ENCODE measurements at regions not wholly inside any gene's neighbourhood (a gene's known extent, or its start where the extent isn't known, plus 50 kb on each side); places are given as distances from the start of the nearest gene placed in this dataset.

DNA sequence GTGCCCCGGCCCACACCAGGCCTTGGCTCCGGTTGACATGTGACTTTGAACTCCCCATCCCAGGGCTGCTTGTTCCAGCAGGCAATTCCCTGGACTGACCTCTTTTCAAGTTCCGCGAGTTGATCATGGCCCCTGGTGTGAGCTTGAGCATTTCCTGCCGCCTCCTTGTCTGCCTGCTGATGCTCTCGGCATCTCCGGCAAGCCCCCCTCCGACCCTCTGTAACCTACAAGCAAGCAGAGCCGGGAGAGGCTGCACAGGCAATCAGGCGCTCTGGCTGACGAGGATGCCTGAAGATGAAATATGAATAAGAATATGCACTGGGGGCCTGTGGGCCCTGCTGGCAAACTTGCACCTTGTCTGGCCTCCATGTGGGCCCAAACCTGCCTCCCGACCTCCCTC is 304.9 kb upstream of the MKI67 start:
- DNase-seq: no peak

DNA sequence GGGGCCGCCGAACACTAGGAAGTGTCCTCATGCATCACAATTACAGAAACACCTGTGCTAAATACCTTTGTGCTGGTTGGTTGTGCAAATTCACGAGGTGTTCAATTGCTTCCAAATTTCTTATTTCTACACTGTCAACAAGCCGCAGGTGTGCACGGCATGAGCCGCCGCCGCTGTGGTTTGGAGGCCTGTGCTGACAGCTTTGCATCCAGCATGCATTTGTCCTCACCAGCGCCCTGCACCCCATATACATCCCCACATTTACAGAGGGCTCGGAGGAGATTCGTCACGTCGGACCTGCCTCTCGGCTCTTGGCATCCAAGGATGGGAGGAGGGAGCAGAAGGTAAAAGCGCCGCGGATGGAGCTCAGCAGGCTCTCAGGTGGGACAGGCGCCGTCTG is 305.3 kb upstream of the MKI67 start:
- no peak for DNase-seq

DNA sequence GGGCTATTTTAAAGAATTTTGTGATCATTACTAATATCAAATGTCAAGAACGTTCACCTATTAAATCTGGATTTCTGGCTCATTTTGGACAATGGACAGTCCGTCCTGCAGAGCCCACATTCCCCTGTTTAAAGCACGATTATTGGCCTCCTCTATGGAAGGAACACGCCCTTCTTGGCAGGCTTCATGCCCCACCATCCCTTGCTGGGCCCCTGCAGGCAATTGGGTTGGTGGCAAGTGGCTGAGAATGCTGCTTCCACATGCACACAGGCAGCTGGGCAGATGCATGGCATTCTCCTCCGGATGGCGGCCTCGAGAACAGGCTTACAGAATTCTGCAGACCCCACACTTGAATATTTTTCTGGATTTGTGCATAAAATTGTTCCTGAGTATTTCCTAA is 305.8 kb upstream of the MKI67 start:
- no peak for DNase-seq

DNA sequence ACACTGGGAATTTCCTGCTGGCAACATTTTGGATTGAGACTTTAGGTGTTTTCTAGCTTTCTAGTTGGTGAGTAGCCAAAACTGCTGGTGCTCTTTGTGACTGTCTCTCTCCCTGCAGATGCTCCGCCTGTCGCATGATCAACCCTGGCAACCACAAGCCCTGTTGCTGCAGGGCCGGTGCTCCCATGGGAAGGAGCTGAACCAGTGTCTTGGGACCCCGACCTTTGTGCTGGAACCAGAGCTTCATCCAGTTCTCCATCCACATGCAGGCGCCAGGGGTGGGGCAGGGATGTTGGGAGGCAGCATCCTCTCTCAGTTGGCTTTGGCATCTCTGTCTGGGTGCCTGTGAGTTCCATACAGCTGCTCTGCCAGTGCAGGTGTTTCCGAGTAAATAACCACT is 306.2 kb upstream of the MKI67 start:
- DNase-seq: no peak

DNA sequence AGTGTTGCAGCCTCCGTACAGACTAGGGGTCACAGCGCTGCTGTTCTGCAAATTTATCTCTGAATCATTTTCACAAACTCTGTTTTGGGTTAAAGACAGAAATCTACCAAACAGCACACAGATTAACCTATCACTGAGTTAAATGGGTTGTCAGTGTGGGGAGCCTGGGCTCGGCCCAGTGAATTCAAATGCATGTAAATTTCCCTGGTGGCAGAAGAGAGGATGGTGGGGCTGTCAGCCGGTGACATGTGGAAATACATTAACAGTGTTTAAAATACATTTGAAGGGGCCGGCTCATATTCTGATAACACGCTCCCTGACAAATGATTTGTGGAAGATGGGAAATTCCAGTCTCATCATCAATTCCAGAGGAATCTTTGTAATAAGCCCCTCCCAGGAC is 309.6 kb upstream of the MKI67 start:
- no peak for DNase-seq

DNA sequence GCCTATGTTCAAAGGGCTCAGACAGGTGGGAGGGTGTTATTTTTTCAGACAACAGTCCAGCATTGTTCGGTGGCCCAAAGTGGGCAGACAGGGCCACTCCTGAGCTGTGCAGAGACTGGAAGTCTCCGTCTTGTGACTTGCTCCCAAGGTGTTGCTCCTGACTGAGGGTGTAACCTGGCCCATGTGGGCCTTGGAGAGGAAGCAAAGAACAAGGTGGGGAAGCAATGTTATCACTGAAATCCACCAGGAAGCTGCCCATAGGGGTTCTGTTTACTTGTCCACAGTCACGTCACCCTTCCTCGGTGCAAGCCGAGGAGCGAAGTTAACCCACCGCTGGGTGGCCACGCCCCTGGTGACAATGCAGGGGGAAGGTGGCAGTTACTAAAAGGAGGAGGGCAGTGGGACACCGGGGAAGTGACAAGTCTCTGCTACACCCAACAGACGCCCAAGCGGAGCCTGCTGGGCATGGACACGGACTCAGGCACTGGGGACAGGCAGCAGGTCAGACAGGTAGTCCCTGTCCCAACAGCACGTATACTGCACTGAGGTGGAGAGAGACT is 311.6 kb upstream of the MKI67 start:
- no peak for DNase-seq

DNA sequence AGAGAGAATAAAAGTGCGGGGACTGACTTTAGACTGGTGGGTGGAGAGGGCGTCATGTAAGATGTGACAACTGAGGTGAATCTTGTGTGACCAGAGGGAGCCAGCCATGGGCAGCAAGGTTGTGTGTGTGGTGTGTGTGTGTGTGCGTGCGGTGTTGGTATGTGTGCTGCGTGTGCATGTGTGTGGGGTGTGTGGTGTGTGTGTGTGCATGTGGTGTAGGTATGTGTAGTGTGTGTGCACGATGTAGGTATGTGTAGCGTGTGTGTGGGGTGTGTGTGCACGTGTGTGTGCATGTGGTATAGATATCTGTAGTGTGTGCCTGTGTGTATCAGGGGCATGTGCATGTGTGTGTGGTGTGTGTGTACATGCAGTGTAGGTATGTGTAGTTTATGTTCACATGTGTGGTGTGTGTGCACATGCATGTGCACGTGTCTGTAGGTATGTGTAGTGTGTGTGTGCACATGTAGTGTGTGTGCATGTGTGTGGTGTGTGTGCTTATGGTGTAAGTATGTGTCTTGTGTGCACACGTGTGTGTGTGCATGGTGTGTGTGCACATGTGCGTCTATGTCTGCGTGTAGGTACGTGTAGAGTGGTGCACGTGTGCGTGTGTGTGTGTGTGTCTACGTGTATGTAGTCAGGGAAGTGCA is 312.3 kb upstream of the MKI67 start:
- DNase-seq: no peak

DNA sequence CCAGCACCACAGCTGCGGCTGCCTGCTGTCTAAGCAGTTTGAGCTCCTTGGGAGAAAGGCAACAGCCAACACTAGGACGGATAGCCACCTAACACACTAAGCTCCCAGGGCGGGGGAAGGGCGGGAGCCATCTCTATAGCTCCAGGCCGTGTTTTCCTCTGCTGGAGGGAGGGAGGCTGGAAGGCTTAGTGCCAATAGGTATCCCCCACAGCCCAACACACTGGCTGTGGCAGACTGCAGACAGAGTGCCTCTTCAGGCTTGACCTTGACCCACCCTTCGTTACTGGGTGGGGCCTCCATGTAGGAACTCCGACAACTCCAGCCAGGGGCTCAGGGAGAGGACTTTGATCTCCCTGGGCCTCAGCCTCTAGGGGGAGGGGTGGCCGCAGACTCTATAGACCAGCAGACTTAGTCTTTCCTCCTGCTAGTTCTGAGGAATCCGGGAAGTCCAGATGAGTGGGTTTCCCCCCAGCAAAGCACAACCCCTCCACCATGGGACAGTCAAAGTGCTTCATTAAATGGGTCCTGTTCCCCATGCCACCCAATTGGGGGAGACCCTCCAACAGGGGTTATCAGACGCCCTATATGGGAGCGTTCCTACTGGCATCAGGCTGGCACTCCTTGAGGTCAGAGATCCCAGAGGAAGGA is 314.4 kb upstream of the MKI67 start:
- no peak for DNase-seq

DNA sequence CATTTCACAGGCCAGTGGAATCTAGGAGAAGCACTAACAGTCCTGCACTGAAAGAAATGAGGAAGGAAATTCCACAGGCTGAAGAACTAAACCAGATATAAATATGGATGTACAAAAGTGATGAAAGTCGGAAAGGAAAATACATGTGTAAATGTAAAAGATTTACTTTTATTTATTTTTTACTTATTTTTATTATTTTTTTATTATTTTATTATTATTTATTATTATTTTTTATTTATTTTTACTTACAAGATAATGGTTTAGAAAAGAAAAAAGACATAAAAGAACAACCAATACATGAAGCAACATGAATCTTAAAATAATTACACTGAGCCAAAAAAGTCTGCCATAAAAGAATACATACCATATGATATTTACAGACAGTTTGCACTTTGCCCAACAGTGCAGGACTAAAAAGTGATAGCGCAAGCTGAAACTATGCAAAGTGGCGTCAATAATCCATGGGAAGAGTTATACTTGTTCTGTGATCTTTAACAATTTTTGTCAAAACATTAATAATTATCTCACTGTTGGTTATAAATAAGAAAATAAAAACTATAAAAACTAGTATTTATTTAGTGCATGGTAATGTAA is 317.8 kb upstream of the MKI67 start:
- DNase-seq: no peak

DNA sequence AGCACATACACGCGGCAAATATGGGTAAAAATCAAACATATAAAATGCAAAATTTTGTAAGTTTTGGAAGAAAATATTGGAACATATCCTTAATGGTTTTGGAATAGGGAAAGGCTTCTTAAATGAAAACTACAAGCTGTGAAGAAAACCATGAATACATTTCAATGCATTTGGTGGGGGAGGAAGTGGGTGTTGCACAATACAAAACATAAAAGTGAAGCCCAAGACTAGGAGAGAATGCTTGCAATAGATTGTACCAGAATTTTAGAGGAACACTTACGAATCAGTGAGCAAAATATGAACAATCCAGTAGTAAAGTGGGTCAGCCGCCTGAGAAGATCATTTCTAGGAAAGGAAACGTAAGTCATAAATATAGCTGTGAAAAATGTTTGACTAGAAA is 322.6 kb upstream of the MKI67 start:
- DNase-seq: no peak

DNA sequence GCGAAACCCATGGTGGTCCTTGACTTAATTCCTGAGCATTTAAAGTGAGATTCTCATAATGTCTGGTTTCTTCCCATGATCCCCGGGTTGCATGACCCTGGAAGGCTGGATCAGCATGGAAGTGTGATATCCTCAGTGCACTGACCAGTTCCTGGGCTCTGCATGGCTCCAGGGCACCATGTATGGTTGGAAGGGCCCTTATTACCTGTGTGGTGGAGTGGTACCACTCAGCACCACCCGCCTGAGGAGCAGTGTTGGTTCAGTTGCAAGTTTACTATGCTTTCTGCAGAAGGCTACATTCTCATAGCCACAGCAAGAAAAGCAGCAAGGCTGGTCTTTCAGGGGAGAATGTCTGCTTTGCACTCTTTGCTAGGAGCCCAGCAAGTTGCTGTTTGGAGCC is 325.7 kb upstream of the MKI67 start:
- no peak for DNase-seq

DNA sequence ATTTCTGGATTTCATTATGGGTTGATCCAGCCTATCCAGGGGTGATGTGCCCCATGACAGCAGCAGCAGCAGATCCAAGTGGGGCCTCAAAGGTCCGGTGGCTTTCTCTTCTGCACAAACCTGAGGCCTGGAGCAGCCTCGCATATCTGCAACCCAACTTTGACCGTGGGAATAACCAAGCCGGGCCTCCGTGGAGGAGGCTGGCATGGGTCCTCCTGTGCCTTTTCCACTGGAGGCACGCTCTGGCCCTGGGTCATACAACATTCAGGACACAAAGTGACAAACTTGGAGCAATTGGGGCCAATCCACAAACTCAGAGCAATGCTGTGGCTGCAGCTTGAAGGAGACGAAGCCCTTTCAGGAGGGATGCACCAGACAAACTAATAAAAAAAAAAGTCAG is 330.0 kb upstream of the MKI67 start:
- DNase-seq: no peak

DNA sequence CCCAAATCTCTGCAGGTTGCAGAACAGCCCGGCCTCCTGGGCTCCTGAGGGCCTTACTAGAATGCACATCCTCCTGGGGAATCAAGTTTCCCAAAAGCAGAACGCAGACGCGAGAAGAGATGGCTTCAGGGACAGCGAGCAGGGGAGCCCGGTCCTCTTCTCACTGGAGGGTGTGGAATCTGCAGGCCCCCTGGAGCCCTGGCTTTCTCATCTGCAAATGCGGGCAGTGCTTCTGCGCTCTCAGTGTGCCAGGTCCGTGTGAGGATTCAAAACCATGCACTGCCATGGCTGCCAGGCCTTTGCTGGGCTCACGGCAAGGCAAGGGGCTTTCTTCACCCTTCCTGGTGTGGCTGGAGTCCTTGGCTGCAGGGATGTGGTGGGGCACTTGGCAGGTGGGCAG is 330.9 kb upstream of the MKI67 start:
- no peak for DNase-seq

DNA sequence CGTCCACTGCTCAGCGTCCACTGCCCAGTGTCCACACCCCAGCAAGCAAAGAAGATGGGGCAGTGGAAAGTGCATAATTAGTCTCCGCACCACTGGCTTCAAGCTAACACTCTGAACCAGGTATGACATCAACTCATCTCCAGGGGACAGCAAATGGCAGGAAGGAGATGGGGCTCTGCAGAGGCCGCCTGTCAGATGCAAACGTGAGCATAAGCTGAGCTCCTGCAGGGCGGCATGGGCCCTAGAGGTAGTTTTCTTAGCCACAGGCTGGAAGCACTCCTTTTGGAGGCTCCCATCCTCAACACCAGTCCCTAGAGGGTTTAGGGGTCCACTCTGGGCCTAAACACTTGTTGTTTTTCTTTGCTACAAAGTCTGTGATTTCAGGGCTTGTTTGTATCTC is 335.8 kb upstream of the MKI67 start:
- DNase-seq: no peak

DNA sequence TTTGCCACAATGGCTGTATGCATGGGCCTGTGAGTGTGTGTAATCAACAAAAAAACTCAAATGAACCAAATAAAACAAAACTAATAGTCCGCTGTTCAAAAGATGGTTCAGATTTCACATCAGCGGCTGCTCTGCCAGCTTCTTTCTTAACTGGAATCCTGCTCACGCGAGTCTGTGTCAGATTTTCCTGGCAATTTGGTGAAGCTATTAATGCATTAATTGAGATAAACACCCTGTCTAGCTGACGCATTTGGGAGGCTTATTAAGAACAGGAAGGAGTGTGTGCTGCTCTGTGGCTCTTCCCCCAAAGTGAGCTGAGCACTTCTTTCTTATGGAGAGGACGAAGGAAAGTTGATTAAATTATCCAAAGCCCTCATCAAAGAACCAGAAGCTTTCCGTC is 336.6 kb upstream of the MKI67 start:
- DNase-seq: no peak

DNA sequence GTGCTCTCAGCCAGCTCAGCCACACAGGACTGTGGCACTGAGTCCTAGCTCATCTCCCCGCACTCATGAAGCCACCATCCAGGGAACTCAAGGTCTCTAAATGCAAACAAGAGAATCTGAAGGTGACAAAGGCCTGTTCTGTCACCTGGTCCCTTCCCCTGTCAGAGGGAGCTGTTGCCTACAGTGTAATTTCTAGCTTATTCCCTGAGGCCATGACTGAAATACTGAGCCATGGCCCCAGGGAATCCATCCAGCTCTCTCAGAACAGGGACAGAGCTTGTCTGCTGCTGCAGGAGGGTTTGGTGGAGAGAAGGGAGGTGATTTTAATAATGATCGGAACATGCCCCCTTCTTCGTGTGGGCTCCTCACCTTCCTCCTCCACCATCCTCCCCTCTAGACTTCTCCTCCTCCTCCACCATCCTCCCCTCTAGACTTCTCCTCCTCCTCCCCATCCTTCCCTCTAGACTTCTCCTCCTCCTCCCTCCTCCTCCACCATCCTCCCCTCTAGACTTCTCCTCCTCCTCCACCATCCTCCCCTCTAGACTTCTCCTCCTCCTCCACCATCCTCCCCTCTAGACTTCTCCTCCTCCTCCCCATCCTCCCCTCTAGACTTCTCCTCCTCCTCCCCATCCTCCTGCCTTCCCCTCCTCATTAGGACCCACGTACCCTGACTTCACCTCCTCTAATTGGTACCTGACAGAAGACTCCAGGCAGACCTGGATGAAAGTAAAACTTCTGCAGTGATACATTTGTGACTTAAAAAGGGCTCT is 338.0 kb upstream of the MKI67 start:
- DNase-seq: no peak

DNA sequence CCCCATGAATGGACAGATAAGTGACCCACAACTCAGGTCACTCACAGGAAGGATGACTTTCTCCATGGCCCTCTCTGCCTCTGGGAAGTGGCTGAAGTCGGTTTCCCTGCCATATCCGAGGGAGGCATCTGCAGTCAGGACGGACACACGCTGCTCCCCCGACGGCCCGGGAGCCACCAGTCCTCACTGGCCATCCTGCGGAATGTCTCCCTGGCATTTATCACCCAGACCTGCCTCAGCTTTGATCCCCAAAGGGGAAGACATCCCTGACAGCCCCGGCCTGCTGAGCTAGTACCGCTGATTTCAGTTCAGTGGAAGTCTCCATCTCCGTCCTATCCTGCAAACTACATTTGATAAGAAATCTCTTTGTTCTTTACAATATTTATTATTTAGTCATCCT is 339.5 kb upstream of the MKI67 start:
- no peak for DNase-seq

DNA sequence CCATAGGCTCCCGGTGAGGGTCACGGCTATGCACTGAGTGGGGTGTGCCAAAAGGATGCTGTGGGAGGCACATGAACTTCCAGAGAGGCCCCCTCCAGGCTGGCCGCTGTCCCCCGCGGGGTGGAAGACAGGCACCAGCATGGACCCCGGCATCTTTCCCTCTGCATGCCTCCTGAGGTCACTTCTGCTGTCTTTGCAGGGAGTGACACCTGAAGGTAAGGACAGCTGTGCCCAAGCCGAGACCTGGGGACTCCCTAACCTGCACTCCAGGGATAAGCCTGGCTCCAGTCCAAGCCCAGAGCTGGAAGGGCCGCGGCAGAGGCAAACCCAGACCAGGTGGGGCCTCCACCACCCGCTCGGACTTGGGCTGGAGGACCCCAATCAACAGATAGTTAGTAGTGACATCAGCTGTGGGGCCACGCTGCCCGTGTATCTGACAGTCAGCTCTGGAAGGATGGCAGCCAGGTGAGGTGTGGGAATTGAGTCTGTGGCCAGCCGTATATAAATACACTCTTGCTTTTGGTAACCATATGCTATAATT is 340.7 kb upstream of the MKI67 start:
- no peak for DNase-seq

DNA sequence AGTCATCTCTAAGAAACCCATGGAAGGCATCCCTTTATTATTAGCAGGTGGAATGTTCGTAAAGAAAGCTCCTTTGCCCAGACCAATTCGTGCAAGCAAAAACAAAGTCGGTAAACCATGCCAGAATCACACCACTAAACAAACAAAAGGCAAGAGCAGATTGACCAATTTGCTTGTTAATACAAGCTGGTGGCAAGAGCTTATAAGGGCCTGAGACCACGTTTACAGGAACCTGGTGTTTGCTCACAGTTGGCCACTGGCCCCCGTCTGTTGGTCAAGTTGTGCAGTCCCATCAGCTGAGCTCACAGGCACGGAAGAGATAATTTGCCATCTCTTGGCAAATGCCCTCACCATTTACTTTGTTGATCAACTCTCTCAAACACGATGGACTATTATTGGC is 342.2 kb upstream of the MKI67 start:
- peak; percentile 45 for DNase-seq

DNA sequence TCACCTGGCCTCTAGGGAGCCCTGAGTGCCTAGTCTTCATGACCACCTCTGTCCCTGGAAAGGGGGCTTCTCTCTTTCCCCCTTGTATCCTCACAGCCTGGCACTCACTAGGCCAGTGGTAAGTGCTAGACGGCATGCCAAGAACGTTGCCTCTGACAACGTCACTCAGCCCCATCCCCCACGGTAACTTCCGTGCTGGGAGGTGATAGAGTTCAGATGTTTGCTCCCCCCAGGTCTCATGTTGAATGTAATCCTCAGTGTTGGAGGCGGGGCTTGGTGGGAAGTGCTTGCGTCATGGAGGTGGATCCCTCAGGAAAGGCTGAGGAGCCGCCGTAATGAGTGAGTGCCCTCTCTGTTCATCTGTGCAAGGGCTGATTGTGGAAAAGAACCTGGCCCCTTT is 343.3 kb upstream of the MKI67 start:
- no peak for DNase-seq

DNA sequence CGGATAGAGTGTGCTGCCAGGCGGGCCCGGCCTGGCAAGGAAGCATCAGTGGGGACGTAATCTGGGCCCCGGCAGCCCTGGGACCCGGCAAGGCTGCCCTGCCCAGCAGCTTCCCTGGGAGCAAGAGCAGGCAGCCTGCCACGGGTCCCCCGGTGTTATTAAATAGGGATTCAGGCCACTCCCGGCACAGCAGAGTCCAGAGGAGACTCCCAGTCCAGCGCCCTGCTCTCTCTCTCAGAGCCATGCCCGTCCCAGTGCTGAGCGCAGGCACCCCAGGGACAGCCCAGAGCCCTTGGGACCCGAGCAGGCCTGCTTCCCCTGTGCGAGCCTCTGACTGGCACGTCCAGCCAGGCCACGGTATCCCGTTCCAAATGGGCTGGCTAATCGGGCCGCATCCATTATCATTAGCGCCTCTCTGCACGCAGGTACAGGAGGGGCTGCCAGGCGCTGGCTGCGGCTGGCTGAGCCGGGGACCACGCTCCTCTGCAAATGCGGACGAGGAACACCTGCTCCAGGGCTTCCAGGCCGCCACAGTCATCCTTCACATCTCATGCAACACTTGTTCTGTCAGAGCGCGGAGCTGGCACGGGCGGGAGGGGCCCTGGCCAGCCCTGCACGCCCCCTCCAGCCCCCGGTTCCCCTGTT is 344.2 kb upstream of the MKI67 start:
- no peak for DNase-seq

DNA sequence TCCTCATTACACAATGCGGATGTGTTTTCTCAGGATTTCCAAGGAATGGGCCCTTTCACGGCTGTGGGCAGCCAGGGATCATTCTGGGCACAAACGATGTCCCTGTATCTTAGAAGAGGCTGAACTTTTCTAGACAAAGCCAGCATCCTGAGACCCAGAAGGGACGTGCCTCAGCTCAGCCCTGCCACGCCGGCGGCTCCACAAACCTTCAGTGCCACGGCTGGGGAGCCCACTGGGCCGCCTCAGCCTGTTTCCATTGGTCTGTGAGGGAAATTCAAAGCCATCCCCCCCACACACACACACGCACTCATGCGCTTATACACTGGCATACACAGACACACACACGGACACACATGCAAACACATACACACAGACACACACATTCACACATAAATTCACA is 344.9 kb upstream of the MKI67 start:
- DNase-seq: no peak

DNA sequence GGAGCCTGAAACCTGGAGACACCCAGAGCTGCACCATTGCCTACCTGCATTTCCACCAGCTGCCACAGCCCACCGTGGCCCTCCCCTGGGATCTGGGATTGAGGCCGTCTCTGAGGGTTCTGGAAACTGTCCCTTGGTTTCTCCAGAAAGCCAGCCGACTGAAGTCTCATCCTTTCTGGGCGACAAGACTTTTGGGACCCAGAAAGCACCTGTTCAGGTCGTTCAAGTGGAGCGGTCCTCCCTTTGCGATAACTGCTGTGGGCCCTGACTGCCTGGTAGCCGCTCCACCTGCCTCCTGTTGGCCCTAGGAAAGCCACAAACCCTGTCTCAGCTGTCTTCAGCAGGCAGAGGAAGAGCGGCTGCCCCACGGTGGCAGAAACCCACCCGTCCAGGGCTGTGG is 346.0 kb upstream of the MKI67 start:
- no peak for DNase-seq

Data from NCI-H1105 treated with DMSO at 0.1 percent for 48 hours (cell line).